ENCODE measurements at regions not wholly inside any gene's neighbourhood (a gene's known extent, or its start where the extent isn't known, plus 50 kb on each side); places are given as distances from the start of the nearest gene placed in this dataset.

DNA sequence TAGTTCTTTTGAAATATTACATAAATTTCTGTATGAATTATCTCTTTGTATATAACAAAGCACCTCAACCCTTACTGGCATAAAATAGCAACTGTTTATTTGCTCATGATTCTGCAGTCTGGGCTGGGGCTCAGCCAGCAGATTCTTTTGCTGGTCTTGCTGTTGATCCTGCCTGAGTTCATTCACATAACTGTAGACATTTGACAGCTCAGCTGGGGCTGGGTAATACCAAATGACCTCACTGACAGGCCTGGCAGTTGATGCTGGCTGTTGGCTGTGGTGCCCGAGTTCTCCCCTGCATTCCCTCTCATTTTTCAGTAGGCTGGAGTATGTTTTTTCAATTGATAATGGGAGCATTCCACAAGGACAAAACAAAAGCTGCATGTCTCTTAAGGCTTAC, 449.9 kb upstream of the GOLIM4 start:
- no peak overlapping the region for H3K27ac ChIP-seq
- no peak for DNase-seq (ENCODE audit: low read depth, low spot score)

DNA sequence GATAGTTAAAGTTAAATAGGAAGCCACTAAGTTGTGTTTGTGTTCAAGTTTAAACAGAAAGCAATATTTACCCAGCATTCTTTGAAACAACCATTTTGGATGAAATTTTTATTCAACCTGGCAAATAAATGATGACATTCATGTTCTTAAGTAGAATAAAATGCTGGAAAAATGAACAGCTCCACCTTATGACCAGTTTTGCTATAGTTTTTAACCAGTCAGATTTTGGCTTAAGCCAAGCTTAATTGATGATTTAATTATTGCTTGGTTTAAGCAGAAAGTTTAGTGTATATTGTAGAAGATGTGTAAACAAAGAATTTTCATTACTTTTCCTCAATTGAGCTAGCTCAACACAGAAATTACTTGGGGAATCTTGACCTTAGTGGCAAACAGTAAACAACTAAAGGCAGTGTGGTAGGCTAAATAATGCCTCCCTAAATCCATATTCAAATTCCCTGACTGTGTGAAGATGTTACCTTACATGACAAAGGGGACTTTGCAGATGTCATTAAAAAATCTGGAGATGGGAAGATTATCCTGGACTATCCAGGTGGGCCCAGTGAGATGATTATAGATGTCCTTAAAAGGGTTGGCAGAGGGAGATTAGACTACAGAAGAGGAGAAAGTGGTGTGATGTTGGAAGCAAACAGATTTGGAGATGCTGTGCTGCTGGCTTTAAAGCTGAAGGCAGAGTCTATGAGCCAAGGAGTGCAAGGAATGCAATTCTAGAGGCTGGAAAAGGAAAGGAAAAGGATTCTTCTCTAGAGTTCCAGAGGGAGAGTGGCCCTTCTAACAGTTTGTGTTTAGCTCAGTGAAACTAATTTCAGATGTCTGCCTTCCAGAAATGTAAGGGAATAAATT, 448.6 kb upstream of the GOLIM4 start:
- no peak overlapping the region for H3K27ac ChIP-seq
- DNase-seq (ENCODE audit: low read depth, low spot score): no peak

DNA sequence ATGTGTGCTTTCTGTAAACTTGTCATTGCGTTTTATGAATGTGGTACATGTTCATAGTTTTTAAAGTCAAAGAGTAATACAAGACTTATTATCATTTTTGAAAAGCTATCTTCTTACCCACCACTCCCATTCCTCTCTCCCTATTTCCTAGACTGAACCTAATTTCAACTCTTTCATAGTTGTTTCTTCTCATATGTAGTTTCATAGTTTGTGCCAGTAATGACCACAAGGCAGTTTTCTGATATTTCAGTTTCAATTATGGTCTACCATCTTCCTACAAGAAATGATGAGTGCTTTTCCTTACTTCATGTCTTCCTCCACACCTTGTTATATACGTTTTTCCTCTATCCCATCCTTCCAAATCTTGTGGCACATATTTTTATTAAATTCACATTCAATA, 445.0 kb upstream of the GOLIM4 start:
- no peak for DNase-seq (ENCODE audit: low read depth, low spot score)
- H3K27ac ChIP-seq: no peak overlapping the region

DNA sequence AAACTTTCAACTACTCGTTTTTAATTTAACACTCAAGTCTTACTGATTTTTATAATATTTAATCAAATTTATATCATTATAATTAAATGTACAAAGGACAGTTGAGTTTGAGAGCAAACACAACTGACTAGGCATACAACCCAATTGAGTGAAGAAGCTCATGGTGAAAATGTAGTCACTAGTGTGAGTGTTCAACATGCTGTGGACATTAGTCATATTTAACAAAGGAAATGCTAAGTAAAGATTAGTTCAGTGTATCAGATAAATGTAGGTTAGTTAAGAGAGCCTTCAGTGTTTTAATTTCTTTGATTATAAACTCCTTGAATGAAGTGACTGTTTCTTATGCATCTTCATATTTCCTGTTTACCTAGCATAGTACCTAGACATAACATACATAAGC, 444.2 kb upstream of the GOLIM4 start:
- DNase-seq (ENCODE audit: low read depth, low spot score): no peak

DNA sequence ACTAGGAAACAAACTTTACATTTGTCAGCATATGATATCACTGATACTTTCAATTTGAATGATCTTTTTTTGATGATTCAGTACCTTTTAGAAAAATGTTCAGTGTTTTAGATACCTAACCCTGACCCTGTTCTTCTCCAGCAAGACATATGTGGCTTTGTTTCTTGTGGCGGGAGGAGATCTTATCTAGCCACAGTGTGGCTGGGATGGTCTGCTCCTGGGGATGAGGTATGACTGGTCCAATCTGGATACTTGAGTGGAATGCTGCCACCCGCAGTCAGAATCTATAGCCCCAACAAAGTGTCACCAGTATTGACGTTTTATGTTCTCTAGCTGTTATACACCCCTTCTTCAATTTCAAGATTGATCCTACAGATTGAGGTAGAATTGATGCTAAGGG, 439.0 kb upstream of the GOLIM4 start:
- DNase-seq (ENCODE audit: low read depth, low spot score): no peak
- H3K27ac ChIP-seq: no peak overlapping the region

More for the DNA sequence above, 444.2 kb upstream of the GOLIM4 start:
- no peak overlapping the region for H3K27ac ChIP-seq

DNA sequence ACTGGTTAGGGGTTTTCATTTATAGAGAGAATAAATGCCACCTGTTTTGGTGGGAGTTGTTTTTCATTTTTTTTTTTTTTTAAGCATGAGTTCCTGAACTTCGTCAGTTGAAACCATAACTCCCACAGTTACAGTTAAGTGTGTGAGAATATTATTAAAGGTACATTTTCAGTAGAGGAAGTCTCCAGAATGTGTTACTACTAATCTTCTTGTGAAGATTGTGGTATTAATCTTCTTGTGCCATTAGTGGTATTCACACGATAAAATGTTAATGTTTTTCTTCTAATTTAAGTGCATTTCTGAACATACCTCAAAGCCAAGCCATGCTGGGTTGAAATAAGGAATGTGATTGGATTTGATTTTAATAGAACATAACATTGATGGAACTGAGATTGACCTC, 437.9 kb upstream of the GOLIM4 start:
- no peak overlapping the region for H3K27ac ChIP-seq
- DNase-seq (ENCODE audit: low read depth, low spot score): no peak

DNA sequence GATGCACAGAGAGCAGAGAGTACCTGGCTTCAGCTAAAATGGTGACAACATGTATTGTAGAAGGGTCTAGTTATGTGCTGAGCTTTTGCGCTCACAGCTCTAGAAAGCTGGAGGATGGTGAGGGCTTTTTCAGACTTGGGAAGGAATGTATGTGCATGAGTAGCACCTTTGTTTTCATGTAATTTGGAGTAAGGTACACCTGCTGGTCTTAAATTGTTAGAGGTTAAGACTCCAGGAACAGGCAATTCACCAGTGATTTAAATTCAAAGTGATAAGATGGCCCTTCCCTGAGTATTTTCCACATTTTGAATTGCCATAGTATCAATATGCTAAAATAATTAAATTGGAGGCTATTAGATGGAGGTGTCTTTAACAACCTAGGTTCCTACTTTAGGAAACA, 436.4 kb upstream of the GOLIM4 start:
- H3K27ac ChIP-seq: no peak overlapping the region
- no peak for DNase-seq (ENCODE audit: low read depth, low spot score)

DNA sequence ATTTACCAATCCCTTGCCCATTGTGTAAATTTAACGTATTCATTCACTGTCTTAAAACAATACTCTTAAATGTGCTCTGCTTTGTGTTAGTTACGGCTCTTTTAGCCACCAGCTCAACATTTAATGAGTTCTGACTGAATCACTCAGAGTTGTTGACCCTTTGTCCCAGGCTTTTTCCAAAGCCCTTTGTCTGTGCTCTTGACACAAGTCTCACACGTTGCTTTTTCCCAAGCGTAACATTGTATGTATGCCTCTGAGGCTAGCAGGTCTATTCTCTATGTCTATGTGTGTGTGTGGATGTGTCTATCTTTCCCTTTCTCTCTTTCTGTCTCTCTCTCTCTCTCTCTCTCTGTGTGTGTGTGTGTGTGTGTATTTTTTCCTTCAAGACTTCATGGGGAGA, 435.4 kb upstream of the GOLIM4 start:
- H3K27ac ChIP-seq: no peak overlapping the region
- DNase-seq (ENCODE audit: low read depth, low spot score): no peak

DNA sequence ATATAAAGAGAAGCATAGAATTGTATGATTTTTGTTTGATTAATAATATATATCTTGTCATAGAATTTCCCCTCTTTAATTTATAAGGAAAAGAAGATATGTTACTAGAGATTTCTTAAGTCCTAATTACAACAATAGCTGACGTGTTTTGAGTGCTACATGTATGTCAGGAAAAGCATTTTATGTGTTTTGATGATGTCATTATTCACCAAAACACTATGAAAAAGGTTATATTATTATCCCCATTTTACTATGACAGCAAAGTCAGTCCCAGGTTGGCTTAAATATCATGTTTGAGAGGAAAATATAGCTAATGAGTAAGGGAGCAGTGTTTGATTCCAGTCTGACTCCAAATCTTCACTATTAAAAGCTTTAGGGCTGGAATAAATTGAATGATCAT, 428.4 kb upstream of the GOLIM4 start:
- DNase-seq (ENCODE audit: low read depth, low spot score): no peak
- no peak overlapping the region for H3K27ac ChIP-seq

DNA sequence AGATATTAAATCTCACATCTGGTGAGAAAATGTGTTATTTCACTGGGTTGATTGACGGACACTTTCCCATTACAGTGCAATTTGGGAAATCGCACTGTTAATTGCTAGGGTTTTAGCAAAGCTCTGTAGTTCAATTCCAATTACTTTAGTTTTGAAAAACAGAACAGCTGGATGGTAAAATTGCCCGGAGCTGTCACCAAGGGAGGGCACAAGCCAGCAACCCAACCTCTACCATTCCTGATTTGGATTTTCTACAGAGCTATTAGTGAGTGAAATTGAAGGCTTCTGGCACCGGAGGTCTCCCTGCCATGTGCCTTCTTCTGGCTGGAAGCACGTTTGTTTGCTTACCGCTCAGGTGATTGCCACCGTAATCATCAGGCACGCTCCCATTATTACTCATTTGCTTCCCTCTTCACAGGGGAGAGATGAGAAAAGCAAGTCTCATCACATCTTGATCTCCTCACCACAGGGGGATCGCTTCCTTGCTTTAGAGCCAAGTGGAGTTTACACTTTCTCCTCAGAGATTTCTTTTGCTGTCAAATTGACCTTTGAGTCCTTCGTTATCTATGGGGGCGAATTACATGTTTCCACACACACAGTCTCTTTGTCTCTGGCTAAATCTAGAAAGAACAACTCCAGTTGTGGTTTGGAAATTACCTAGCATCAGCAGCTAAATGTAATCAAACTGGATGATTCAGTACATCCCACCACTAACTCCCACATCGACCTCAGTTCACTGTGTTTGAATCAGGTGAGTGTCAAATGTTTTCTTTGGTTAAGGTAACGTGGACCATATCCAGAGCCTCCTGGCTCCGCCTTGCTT, 421.7 kb upstream of the GOLIM4 start:
- no peak overlapping the region for H3K27ac ChIP-seq
- DNase-seq (ENCODE audit: low read depth, low spot score): peak; percentile 1

DNA sequence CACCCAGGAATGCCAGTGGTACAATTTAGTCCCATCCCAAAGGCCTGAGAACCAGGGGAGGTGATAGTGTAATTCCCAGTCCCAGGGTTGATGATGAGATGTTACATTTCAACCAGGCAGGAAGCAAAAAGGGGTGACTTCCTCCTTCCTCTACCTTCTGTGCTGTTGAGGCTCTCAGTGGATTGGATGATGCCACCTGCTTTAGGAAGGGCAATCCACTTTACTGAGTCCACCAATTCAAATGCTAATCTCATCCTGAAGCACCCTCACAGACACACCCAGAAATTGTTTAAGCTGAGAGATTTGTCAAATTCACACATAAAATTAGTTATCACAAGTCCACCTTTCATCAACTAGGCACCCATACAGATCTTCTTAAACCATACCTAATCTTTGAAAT, 418.5 kb upstream of the GOLIM4 start:
- no peak for DNase-seq (ENCODE audit: low read depth, low spot score)
- H3K27ac ChIP-seq: no peak overlapping the region

DNA sequence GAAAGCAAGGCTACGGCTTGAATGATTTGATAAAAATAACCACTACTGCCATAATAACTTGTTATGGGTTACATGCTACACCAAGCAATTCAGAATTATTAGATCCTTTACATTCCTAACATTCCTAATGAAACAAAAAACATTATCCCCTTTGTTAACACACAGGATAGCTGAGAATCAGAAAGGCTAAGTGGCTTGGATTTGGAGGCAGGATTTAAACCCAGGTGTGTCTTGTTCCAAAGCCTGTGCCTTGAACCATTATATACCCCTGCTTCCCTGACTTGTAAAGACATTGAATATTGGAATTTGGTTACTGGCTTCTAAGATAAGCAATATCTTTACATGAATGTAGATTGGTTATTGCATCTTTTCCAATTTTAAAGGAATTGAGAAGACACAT, 417.1 kb upstream of the GOLIM4 start:
- DNase-seq (ENCODE audit: low read depth, low spot score): no peak
- H3K27ac ChIP-seq: no peak overlapping the region

DNA sequence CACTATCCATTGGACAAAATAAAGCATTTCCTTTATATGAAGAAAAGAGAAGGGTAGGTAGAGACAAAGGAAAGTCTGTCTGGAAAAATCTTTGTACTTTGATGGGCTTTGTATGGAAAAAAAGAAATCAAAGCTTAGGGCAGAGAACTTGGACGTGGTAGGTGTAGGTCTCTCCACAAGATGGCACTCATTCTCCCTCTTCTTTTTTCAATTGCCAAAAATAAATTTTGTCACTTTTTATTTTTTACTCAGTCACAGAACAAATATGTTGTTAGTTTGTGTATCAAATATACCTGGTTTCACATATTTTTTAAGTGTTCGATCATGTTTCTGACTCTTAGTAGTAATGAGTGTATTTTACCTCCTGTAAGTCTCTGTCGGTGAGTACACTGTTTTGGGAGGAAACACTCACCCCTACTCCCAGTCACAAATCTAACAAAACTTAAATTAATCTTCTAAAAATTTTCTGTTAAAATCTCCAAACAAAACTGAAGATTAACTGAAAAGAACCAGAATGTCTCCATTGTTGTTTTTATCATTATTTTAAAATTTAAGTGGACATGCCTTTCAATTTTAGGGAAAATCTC, 415.8 kb upstream of the GOLIM4 start:
- DNase-seq (ENCODE audit: low read depth, low spot score): no peak
- no peak overlapping the region for H3K27ac ChIP-seq

DNA sequence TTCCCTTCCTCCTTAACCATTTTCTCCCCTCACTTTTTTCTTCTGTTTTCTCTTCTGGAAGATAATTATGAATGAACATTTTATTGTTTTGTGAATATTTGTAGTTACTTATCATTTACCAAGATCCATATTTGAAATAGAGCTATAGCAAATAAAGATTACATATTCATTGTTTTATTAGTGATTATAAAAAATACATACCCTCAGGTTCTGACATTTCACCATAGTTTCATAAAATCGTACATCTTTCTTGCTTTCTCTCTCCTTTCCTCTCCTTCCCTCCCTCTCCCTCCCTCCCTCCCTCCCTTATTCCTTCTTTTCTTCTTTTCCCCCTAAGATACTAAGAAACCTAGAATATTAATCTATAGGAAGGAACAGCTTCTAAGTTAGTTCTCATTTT, 410.9 kb upstream of the GOLIM4 start:
- DNase-seq (ENCODE audit: low read depth, low spot score): no peak
- H3K27ac ChIP-seq: no peak overlapping the region

DNA sequence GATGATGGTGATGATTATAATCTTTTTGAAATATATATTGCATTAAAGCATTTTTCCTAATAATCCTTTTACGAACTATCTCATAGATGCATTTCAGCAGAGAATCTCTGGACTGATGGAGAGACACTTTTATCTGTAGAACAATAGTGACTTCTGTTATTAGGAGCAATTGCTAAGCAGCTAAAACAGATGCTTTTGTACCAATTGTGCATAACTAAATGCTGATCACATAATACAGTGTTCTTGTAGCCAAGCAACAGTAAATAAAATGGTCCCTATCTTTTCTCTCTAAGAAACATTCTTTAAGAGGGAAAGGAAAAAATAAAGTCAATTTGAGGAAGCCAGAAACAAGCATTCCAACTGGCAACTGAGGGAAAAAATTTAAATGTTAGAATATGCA, 405.8 kb upstream of the GOLIM4 start:
- no peak for DNase-seq (ENCODE audit: low read depth, low spot score)
- no peak overlapping the region for H3K27ac ChIP-seq

DNA sequence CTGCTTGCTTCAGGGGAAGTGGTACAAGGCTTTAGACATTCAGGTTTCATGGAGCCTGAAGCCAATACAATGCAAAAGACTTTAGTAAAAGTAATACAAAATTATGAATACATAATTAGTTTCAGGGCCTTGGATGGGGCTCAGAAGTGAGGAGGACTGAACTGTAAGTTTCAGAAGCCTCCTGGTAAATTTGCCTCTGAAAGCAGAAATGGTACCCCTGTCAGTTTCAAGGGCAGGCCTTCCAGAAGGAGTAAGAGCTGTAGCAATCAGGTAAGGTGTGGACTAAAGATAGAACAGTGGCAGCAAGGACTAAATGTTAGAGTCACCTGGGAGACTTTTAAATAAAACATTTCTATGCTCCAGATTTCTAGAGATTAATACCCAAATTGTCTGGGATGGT, 402.5 kb upstream of the GOLIM4 start:
- no peak for DNase-seq (ENCODE audit: low read depth, low spot score)
- H3K27ac ChIP-seq: no peak overlapping the region

DNA sequence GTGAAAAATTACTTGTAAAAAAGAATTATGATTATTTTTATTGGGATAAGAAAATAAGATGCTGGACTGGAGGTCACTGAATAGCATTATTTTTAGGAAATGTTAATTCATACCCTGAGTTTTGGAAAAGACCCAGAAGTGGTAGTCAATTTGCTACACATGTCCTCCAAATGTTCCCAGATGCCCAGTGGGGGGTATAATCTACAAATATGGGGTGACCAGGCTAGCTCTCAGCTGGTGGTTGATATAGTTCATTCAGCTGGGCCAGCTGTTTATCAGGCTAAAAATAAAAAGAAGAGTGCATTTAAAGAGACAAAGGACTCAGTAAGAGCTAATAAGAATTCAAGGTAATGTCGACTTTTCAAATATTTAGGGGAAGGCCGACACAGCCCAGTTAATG, 402.0 kb upstream of the GOLIM4 start:
- no peak overlapping the region for H3K27ac ChIP-seq
- no peak for DNase-seq (ENCODE audit: low read depth, low spot score)

DNA sequence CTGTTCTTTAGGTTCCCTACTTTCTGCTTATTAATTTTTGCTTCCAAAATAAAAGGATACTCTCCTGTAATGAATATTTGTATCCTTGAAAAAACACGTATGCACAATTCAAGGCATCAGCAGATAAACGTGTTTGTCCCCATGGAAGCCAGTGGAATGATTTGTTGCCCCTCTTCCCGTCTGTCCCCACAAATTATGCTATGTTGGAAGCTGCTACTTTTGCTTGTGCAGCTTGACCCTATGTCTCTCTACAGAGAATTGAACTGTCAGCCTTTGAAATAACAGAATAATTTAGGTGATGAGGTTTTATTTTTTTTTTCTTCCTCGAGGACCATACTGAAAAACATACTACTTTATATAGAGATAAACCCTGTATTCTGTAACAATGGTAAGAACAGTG, 401.5 kb upstream of the GOLIM4 start:
- H3K27ac ChIP-seq: no peak overlapping the region
- no peak for DNase-seq (ENCODE audit: low read depth, low spot score)

DNA sequence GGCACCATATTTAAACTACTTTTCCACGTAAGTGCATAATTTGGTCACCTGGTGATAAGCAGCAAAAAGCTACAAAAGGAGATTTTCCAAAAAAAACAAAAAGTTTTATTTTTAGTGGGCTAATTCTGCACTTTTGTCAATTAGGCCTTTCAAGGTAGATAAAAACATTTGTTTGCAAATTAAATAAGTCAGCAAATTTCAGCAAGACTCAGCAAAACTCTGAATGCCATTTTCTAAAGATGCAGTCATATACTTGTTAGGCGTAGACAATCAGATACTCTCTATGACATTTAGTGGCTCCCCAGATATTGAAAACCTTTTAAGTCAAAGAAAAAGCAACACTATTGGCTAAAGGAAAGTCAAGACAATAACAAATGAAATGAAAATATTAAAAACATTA, 400.2 kb upstream of the GOLIM4 start:
- H3K27ac ChIP-seq: no peak overlapping the region
- no peak for DNase-seq (ENCODE audit: low read depth, low spot score)

DNA sequence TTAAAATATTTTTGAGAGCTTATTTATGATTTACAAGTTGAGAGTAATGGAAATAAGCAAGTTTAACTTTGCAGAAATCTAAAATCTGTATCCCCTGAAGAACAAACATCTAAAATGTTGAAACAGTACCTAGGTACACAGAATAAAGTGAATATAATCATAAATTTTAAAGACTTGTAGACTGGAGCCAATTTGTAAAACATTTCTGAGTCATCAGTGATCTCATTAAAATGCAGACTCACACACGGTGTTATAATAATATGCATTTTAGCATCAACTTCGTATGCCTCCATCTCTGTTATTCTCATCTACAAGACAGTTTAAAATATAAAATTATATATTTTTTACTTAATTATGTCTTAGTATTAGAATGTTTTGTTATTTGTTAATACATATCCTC, 399.5 kb upstream of the GOLIM4 start:
- H3K27ac ChIP-seq: no peak overlapping the region
- DNase-seq (ENCODE audit: low read depth, low spot score): no peak

Data from epithelial cell of prostate (primary cell).